Liver (tissue), 3 donors: ENCODE measurements at regions not wholly inside any gene's neighbourhood (a gene's known extent, or its start where the extent isn't known, plus 50 kb on each side); places are given as distances from the start of the nearest gene placed in this dataset.

Source experiments
- CTCF ChIP-seq: fragments of 150-350 bp; IDR thresholded peaks from 2 replicates; pipeline ENCODE4 v1.5.1; 2017; ENCODE audit warnings: improper control_type of control experiment, low read depth, low read length; ENCODE audit not compliant: missing input control
- GABPA ChIP-seq, 2 donors: IDR thresholded peaks in 1 of 2; conservative IDR thresholded peaks in 1 of 2; 2 replicates each; pipeline ENCODE4 v1.6.1; 2016; ENCODE audit warnings: antibody characterized with exemption in 2 of 2, mild to moderate bottlenecking in 1 of 2, moderate library complexity in 1 of 2
- RAD21 ChIP-seq, 2 donors: IDR thresholded peaks; 2 replicates each; pipeline ENCODE4 v1.6.1; 2016; ENCODE audit warnings: antibody characterized with exemption in 2 of 2, mild to moderate bottlenecking in 2 of 2
- RXRA ChIP-seq, 2 donors: IDR thresholded peaks; 2 replicates each; pipeline ENCODE4 v1.6.1; 2017 to 2018; ENCODE audit warnings: antibody characterized with exemption in 2 of 2, mild to moderate bottlenecking in 1 of 2
- TF ChIP-seq, protein P1 (sequence below): IDR thresholded peaks from 2 replicates; pipeline ENCODE4 v1.6.1; 2016; ENCODE audit warnings: antibody characterized with exemption
- donor health status: healthy.
- donor health status: healthy.

DNA sequence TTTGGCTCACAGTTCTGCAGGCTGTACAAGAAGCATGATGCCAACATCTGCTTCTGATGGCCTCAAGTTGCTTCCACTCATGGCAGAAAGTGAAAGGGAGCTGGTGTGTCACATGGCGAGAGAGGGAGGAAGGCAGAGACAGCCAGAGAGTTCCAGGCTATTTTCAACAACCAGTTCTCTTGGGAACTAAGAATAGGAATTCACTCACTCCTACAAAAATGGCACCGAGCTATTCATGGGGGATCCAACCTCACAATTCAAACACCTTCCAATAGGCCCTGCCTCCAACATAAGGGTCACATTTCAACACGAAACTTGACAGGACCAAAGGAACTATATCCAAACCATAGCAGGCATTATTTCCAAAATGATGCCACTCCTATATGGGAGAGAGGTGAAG lies 299.5 kb upstream of the TGFBR2 start:
- TF ChIP-seq, protein P1, sequence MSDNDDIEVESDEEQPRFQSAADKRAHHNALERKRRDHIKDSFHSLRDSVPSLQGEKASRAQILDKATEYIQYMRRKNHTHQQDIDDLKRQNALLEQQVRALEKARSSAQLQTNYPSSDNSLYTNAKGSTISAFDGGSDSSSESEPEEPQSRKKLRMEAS, result no peak
- no peak for TF ChIP-seq RXRA (IDR thresholded peaks at IDR 0.05)
- TF ChIP-seq GABPA (IDR thresholded peaks at IDR 0.05 in 1 of 2, conservative IDR thresholded peaks at IDR 0.05 in 1 of 2), result no peak
- TF ChIP-seq CTCF, result no peak
- TF ChIP-seq RAD21 (IDR thresholded peaks at IDR 0.05), result no peak
